Naive B cell (primary cell): ENCODE measurements at regions not wholly inside any gene's neighbourhood (a gene's known extent, or its start where the extent isn't known, plus 50 kb on each side); places are given as distances from the start of the nearest gene placed in this dataset.

Experiments used
- ATAC-seq, 2 donors: fragments of 150-1000 bp; cut with Tn5 transposase; 2 replicates each; pipeline ENCODE4 v1.10.0; 2021; ENCODE audit warnings: low read depth in 2 of 2, mild to moderate bottlenecking in 2 of 2, moderate library complexity in 2 of 2
- DNase-seq: peaks from one replicate; pipeline ENCODE4 v3.0.0; 2022
- H3K27ac Mint-ChIP-seq, 6 donors: one replicate each; pipeline ENCODE4 v1.8.0; 2020 to 2022; ENCODE audit warnings: mild to moderate bottlenecking in 6 of 6, mixed read lengths in 6 of 6, moderate library complexity in 5 of 6, inconsistent platforms in 2 of 6
- H3K27me3 Mint-ChIP-seq, 3 donors: one replicate each; pipeline ENCODE4 v1.8.0; 2021 to 2022; ENCODE audit warnings: mixed read lengths in 3 of 3, mild to moderate bottlenecking in 1 of 3
- H3K36me3 Mint-ChIP-seq, 2 donors: one replicate each; pipeline ENCODE4 v1.8.0; 2020 to 2022; ENCODE audit warnings: mixed read lengths in 2 of 2, inconsistent platforms in 1 of 2, mild to moderate bottlenecking in 1 of 2
- H3K4me1 Mint-ChIP-seq, 3 donors: one replicate each; pipeline ENCODE4 v1.8.0; 2020 to 2022; ENCODE audit warnings: mixed read lengths in 3 of 3, inconsistent platforms in 1 of 3, mild to moderate bottlenecking in 1 of 3, moderate library complexity in 1 of 3
- H3K4me3 Mint-ChIP-seq, 8 donors: one replicate each; pipeline ENCODE4 v1.8.0; 2020 to 2022; ENCODE audit warnings: mild to moderate bottlenecking in 8 of 8, mixed read lengths in 8 of 8, moderate library complexity in 8 of 8, inconsistent platforms in 2 of 8
- H3K9me3 Mint-ChIP-seq, 7 donors: one replicate each; pipeline ENCODE4 v1.8.0; 2020 to 2022; ENCODE audit warnings: mixed read lengths in 7 of 7, mild to moderate bottlenecking in 5 of 7, inconsistent platforms in 2 of 7, moderate library complexity in 1 of 7

DNA sequence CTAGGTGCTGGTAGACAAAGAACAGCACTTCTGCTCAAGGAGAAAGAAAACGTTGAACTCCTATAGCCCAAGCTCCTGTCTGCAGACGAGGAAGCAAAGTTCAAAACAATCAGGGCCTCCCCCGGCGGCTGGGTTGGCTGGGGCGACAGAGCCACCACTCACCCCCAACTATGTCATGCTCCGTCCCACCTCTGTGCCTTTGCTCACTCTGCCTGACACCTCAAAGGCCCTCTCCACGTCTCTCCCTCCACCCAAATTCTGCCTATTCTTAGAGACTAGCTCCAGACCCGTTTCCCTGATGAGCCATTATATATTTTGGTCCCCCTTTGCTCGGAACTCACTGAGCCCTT is 304.3 kb downstream of the TLE3 start:
- Mint-ChIP-seq H3K4me3 (no peak overlapping the region), H3K9me3 (peaks cover 4 to 16% (median 12%) of the 10 kb centered on the region in 7 donors), H3K36me3 (peaks cover 5 to 10% of the 10 kb centered on the region in 2 donors), H3K4me1 (peaks cover 0 to 3% (median 3%) of the 10 kb centered on the region in 3 donors), H3K27me3 (peaks cover 20 to 47% (median 31%) of the 10 kb centered on the region in 3 donors), H3K27ac (peak overlapping the region in 1 of 6 donors; percentile 10)
- DNase-seq (no peak), ATAC-seq (no peak)

DNA sequence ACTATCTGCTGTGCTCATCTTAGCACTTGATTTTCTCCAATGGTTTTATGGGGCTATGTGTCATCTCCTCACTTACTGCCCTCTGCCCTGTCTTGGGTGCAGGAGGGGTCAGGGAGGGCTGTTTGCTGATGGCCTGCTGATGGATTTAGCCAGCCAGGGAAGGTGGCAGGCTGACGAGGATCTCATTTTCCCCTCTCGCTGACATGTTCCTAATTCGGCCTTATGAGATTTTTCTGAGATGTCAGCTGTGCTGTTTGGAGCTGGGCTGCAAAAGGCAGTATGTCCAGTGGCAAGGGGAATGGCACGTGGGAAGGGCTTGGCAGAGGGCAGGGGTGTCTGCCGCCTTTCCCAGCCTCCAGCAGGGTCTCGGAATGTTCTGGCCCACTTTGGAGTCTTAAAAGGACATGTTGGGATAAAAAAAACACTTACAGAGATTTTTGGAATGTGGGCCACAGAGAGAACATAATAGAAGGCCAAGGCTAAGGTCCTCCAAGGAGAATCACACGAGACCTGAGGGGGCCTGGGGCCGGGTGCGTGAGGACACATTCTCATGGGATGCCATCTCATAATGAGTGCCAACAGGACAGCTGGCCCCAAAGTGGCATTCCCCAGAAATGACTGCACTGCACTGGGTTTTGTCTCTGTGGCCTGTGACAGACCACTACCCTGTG is 303.8 kb downstream of the TLE3 start:
- DNase-seq = no peak
- H3K27ac Mint-ChIP-seq = peak overlapping the region in 1 of 6 donors; percentile 10
- no peak overlapping the region for H3K4me3 Mint-ChIP-seq
- ATAC-seq = no peak
- H3K27me3 Mint-ChIP-seq = peaks cover 24 to 51% (median 36%) of the 10 kb centered on the region in 3 donors
- peaks cover 0 to 3% (median 3%) of the 10 kb centered on the region in 3 donors for H3K4me1 Mint-ChIP-seq
- H3K9me3 Mint-ChIP-seq = peaks cover 4 to 16% (median 12%) of the 10 kb centered on the region in 7 donors
- peaks cover 5 to 10% of the 10 kb centered on the region in 2 donors for H3K36me3 Mint-ChIP-seq

DNA sequence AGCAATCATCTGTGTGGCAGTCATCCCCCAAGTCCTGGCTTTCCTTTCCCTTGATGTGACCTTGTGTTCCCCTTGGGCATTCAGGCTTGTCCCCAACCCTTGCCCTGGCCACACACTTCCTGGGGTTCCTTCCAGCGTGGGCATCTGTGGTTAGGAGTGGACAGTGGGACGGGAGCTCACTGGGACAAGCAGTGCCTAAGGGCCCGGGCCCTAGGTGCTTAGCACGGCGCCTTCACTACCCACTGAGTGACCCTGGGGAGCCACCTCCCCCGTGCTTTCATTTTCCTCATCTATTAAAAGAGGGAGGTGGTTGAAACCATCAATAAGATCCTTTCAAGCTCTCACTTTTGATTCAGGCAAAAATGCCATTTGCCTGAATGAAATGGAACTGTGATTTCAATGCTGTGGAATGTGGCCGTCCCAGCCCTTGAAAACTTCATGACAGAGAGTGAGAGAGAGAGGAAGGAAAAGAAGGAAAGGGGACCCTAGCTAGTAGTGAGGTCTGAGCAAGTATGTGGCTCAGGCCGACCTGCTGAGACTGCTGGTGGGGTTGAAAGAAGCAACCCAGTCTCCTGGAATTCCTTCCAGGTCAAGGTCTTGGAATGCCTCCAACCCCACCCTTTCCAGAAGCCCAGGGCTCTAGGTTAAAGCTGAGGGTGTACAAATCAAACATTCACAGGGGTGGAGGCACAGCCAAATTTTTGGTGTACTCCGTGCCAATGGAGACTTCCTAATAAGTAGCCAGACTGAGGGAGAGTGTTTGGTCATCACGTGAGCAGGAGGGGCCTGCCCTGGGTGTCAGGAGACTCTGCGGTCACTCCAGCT is 302.9 kb downstream of the TLE3 start:
- no peak for DNase-seq
- Mint-ChIP-seq H3K27ac (peak overlapping the region in 1 of 6 donors; percentile 64), H3K9me3 (peaks cover 4 to 16% (median 12%) of the 10 kb centered on the region in 7 donors), H3K36me3 (peaks cover 5 to 10% of the 10 kb centered on the region in 2 donors), H3K4me3 (no peak overlapping the region), H3K4me1 (peaks cover 0 to 3% (median 3%) of the 10 kb centered on the region in 3 donors), H3K27me3 (peaks cover 22 to 44% (median 35%) of the 10 kb centered on the region in 3 donors)
- no peak for ATAC-seq

DNA sequence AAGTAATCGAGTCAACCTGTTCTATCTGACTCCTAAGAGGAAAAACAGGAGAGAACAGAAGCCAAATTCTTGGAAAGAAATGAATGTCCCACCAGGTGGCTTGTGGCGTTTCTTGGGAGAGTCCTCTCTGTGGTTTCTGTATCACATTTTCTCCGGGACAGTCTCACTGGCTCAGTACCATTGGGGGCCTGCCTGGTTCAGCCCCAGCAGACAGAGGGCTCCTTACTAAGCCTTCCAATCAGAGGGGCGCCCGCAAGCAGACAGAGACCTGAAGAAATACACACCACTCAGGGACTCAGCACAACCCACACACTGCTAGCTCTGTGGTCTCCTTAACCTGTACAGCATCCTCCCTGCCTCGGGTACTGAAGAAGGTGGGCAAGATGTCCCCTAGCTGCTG is 302.1 kb downstream of the TLE3 start:
- DNase-seq (no peak), ATAC-seq (no peak)
- no peak overlapping the region for H3K27ac Mint-ChIP-seq
- peaks cover 5 to 10% of the 10 kb centered on the region in 2 donors for H3K36me3 Mint-ChIP-seq
- H3K4me1 Mint-ChIP-seq = peaks cover 0 to 3% (median 3%) of the 10 kb centered on the region in 3 donors
- peaks cover 4 to 16% (median 12%) of the 10 kb centered on the region in 7 donors for H3K9me3 Mint-ChIP-seq
- peaks cover 18 to 37% (median 27%) of the 10 kb centered on the region in 3 donors for H3K27me3 Mint-ChIP-seq
- H3K4me3 Mint-ChIP-seq = no peak overlapping the region

DNA sequence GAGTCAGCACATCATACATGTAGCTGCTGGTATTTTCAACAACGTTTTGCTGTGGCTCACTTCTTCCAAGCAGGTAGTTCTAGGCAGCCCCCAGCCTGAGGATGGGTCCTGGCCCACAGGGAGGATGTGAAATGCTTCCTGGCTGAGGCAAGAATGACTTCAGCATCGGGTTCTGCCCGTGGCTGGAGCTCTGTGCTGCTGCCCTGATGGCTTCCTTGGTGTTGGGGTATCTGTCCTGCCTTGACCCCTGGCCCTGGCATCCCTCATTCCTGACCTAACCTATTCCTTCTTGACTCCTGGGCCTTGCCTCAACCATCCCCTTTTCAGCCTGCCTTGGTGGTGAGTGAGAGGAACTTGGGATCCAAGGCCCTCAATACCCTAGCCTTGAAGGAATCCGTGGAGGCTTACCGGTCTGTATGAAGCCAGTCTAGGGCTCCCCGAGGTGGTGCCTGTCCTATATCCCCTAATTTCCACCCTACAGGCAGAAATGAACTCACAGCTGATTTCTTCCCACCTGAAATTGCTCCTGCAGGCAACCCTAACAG is 300.6 kb downstream of the TLE3 start:
- Mint-ChIP-seq H3K36me3 (no peaks in the 10 kb centered on the region), H3K27me3 (peaks cover 11 to 31% (median 27%) of the 10 kb centered on the region in 3 donors), H3K4me3 (no peak overlapping the region), H3K9me3 (peaks cover 0 to 3% (median 0%) of the 10 kb centered on the region in 7 donors), H3K27ac (peak overlapping the region in 1 of 6 donors; percentile 1), H3K4me1 (peaks cover 0 to 3% (median 3%) of the 10 kb centered on the region in 3 donors)
- DNase-seq = no peak
- no peak for ATAC-seq

DNA sequence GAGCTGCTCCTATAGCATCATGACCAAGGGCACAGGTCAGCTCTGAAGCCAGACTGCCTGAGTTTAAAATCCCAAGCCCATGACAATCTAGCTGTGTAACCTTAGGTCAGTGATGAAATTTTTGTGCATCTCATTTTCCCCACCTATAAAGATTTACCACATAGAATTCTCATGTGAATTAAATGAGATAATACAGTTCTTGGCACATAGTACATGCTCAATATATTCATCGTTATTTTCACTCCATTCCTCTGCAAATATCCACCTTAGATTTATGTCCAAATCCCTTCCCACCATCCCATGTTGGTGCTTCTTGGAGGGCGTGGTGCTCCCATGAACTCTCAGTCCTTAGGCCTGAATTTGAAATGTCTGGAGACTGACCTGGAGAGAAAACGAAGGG is 300.1 kb downstream of the TLE3 start:
- Mint-ChIP-seq H3K4me1 (peaks cover 0 to 3% (median 3%) of the 10 kb centered on the region in 3 donors), H3K9me3 (no peaks in the 10 kb centered on the region), H3K36me3 (no peaks in the 10 kb centered on the region), H3K27me3 (peaks cover 7 to 32% (median 31%) of the 10 kb centered on the region in 3 donors), H3K27ac (no peak overlapping the region), H3K4me3 (no peak overlapping the region)
- no peak for DNase-seq
- no peak for ATAC-seq

DNA sequence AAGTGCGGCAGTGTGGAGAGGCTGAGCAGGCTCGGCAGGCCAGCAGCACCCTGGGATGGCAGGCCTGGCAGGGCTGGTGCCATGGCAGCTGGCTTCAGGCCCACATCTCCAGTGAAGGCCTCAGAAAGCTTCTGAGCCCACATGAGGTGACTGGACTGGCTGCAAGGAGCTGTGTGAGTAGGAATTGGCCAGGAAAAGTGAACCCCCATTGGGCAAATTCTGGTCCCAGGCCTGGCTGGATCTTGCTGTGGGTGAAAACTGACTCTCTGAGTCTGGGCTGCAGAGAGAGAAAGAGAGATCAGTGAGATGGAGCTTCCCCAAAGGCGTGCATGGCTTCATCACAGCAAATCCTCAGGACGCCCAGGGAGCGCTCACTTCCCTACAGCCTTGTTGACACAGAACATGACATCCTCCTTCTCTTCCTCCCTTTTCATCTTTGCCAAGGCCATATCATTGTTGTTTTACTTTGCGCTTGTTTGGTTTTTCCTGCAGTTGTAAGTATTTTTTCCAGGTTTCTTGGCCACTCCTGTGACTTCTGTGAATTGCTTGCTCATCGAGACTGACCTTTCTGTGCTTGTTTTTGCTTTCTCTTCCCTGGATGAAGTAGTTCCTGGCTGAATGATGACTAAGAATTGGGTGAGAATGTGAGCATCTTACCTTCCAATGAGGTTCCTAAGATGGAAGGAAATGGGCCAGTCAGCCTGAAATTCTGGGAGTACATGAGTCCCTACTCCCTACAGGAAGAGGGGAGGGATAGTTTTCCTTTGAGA is 299.1 kb downstream of the TLE3 start:
- DNase-seq = no peak
- peaks cover 0 to 3% (median 3%) of the 10 kb centered on the region in 3 donors for H3K4me1 Mint-ChIP-seq
- H3K36me3 Mint-ChIP-seq = no peaks in the 10 kb centered on the region
- peaks cover 7 to 29% (median 25%) of the 10 kb centered on the region in 3 donors for H3K27me3 Mint-ChIP-seq
- no peaks in the 10 kb centered on the region for H3K9me3 Mint-ChIP-seq
- H3K27ac Mint-ChIP-seq = no peak overlapping the region
- ATAC-seq = no peak
- no peak overlapping the region for H3K4me3 Mint-ChIP-seq

DNA sequence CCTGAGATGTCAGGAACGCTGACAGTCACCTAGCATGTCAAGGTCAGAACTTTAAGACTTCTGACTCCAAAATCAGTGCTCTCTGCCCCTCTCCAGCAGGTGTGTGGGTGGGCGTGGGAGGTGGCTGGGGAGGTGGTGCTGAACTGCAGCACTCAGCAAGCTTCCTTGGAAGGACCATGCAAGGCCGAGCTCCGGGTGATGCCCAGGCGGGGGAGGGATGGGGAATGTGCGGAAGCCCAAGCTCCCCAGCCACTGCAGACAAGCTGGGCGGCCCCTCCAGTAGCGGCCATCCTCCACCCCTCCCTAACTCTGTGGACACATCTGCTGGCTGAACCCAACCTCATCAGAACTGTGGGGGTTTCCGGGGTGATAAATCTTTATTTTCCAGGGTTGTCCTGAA is 296.6 kb downstream of the TLE3 start:
- no peaks in the 10 kb centered on the region for H3K36me3 Mint-ChIP-seq
- peaks cover 16 to 41% (median 35%) of the 10 kb centered on the region in 3 donors for H3K27me3 Mint-ChIP-seq
- H3K27ac Mint-ChIP-seq = no peak overlapping the region
- H3K4me3 Mint-ChIP-seq = no peak overlapping the region
- no peaks in the 10 kb centered on the region for H3K9me3 Mint-ChIP-seq
- no peak for DNase-seq
- H3K4me1 Mint-ChIP-seq = peaks cover under 1 to 5% (median 3%) of the 10 kb centered on the region in 3 donors
- no peak for ATAC-seq

DNA sequence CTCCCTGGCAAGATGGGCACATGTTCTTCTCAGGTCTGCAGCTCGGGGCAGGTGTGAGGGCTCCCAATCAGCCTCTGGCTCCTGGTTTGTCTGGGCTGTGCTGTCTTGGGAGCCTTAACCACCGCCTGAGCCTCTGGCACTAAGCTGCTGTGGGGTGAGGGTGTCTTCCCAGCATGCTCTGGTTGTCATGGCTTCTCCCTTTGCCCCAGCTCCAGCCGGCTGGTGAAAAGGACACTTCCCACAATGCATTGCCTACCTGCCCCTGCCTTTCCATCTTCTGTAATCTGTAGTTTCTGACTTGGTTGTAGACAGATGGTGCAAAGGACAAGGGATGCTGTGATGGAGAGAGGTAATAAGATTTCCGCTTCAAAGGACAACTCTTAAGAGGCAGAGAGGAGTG is 295.3 kb downstream of the TLE3 start:
- Mint-ChIP-seq H3K27ac (peak overlapping the region in 1 of 6 donors; percentile 25), H3K4me3 (peak overlapping the region in 1 of 8 donors; percentile 10), H3K9me3 (no peaks in the 10 kb centered on the region), H3K36me3 (peaks cover 0 to 8% of the 10 kb centered on the region in 2 donors), H3K27me3 (peaks cover 26 to 50% (median 43%) of the 10 kb centered on the region in 3 donors), H3K4me1 (peaks cover 7 to 15% (median 11%) of the 10 kb centered on the region in 3 donors)
- DNase-seq = no peak
- ATAC-seq = no peak

DNA sequence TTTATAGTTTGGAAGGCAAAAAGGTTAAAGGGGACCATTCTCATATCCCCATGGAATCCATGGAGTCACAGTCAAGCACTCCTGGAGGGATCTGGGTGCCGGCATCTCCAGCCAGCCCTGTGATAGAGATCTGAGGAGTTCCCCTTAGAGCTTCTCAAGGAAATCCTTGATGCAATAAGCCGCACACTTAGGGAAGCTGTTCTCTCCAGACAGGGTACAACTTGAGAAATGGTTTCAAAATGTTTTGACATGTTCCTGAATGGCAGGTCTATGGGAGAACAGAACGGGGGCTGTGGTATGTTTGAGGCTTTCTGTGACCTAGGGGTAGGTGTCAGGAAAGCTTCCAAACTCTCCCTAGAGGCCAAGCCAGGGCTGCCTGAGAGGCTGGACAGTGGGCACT is 292.9 kb downstream of the TLE3 start:
- Mint-ChIP-seq H3K9me3 (no peaks in the 10 kb centered on the region), H3K4me1 (peaks cover 7 to 15% (median 11%) of the 10 kb centered on the region in 3 donors), H3K27ac (no peak overlapping the region), H3K27me3 (peaks cover 27 to 53% (median 28%) of the 10 kb centered on the region in 3 donors), H3K4me3 (no peak overlapping the region), H3K36me3 (peaks cover 0 to 8% of the 10 kb centered on the region in 2 donors)
- DNase-seq (no peak), ATAC-seq (no peak)

DNA sequence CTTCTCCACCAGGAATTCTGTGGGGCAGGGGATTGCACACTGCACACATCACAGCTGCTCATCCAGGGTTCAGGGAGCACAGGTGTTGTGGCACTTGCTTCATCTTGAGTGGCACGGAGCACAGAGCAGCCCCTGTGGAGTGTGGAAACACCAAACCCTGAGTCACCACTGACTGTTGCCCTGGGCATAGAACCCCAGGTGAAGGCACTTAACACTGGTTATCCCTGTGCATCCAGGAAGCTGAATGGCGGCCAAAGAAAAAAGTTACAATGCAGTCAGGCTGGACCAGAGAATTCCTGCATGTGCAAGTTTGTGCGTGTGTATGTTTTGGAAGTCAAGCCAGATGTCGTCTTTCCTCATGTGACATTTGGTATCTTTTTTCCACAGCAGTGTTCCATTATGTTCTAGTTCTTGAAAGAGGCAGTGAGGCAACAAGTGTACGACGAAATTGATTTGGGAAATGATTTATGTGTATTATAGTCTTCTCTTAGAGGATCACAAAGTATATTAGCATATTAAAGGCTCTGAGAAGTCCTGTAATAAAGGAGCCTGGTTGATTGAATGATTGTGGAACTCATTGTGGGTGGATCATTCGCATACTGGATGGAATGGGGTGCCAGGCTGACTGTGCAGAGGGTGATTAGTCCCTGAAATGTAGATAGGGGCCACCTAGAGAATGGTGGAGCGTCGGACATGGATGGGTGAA is 292.3 kb downstream of the TLE3 start:
- Mint-ChIP-seq H3K36me3 (peaks cover 0 to 8% of the 10 kb centered on the region in 2 donors), H3K4me1 (peaks cover 7 to 15% (median 11%) of the 10 kb centered on the region in 3 donors), H3K9me3 (no peaks in the 10 kb centered on the region), H3K27me3 (peaks cover 27 to 54% (median 28%) of the 10 kb centered on the region in 3 donors), H3K4me3 (peak overlapping the region in 1 of 8 donors; percentile 33), H3K27ac (no peak overlapping the region)
- ATAC-seq (no peak), DNase-seq (no peak)

DNA sequence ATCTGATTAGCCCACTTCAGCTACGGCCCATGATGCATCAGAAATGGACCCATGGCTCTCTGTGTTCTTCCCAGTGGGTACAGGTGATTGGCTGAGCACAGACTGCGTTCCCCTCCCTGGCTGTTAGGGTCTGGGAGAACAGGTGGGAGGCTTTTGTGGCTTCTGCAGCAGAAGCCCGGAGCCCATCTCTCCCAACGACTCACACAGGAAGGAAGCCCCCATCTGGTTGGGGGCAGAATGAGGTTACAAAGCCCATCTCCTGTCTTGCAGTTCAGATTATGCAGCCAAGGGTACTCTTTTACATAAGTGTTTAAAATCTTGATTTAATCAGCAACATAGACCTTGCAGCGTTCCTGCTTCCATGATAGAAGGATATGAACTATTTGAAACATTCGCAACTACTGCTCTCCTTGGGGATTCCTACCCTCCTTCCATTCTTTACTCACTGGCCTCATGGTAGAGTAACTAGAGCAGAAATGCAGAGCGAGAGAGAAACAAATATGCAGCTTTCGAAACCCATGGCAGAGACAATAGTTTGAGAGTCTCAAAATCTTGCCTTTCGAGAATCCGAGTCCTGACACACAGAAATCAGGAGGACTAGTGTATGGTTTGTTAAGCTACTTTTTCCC is 291.3 kb downstream of the TLE3 start:
- DNase-seq = no peak
- ATAC-seq = no peak
- Mint-ChIP-seq H3K36me3 (peaks cover 0 to 8% of the 10 kb centered on the region in 2 donors), H3K4me1 (peaks cover 7 to 15% (median 11%) of the 10 kb centered on the region in 3 donors), H3K4me3 (peak overlapping the region in 1 of 8 donors; percentile 13), H3K9me3 (no peaks in the 10 kb centered on the region), H3K27me3 (peaks cover 27 to 62% (median 27%) of the 10 kb centered on the region in 3 donors), H3K27ac (no peak overlapping the region)
